ENCODE measurements at regions not wholly inside any gene's neighbourhood (a gene's known extent, or its start where the extent isn't known, plus 50 kb on each side); places are given as distances from the start of the nearest gene placed in this dataset.
A peak's percentile ranks its signal among the peaks of the same experiment; 100 is the strongest.

DNA sequence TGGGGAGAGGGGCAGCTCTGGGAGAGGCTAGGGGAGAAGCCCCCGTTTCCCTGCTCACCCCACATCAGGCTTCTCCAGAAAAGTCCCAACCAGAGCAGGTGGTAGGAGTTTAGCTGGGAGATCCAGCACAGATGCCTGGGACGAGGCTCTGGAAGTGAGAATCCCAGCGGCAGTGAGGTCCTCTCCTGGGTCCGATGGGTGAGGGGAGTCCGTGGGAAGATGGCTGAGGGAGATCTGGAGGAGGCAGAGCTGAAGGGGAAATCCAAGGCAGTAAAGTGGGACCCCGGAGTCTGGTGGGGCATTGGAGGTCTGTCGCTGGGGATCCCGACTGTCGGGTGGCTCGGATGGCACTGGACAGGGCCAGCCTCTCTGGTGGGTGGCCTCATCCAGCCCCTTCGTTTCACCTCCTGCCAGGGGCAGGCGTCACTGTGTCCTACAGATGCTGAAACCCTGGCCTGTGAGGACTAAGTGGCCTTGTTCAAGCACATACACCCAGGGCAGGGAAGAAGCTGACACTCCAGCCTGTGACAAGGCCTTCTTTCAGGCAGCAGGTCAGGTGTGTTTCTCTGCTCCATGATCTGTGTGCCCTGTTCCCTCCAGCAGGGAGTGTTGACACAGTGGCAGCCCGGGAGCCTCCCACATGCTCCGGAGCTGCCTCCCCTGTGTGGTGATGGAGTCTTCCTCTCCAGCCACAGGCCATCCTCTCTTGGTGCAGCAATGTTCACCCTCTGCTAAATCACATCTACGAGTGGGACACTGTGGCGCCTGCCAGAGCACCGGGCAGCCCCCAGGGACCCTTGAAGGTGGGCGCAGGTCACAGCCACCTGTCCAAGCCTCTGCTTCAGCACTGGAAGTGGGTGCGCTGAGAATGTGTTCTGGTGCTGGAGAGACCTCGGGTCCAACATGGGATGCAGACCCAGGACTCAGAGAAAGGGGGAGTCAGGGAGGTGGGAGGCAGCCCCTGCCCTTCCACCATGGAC lies 850.8 kb downstream of the BRD1 start (continued):
- TF ChIP-seq CAMTA2 (CRISPR knock-in tag; IDR thresholded peaks at IDR 0.05; ENCODE audit: borderline replicate concordance) (no peak), ZEB1 (IDR thresholded peaks at IDR 0.05; ENCODE audit: insufficient replicate concordance, low read depth) (no peak), ZSCAN5A (CRISPR knock-in tag; IDR thresholded peaks at IDR 0.05; ENCODE audit: borderline replicate concordance) (no peak), SUZ12 (IDR thresholded peaks at IDR 0.05; ENCODE audit: low read depth, low read length) (no peak), NCOA1 (CRISPR knock-in tag; IDR thresholded peaks at IDR 0.05) (no peak), FOXA1 (IDR thresholded peaks at IDR 0.05) (no peak), FOXA1 (CRISPR knock-in tag; IDR thresholded peaks at IDR 0.05) (peak; percentile 51), ZNF292 (CRISPR knock-in tag; IDR thresholded peaks at IDR 0.05; ENCODE audit: borderline replicate concordance, low read depth) (peak; percentile 55; the same call in 1 of the 2 replicates), ZNF569 (CRISPR knock-in tag; IDR thresholded peaks at IDR 0.05; ENCODE audit: borderline replicate concordance) (no peak), CTCF (CRISPR knock-in tag; IDR thresholded peaks at IDR 0.05) (peak; percentile 35), ZNF24 (IDR thresholded peaks at IDR 0.05) (no peak), ZNF235 (CRISPR knock-in tag; IDR thresholded peaks at IDR 0.05; ENCODE audit: borderline replicate concordance) (no peak), ZBTB49 (CRISPR knock-in tag; IDR thresholded peaks at IDR 0.05; ENCODE audit: borderline replicate concordance) (no peak), NR1H2 (CRISPR knock-in tag; IDR thresholded peaks at IDR 0.05; ENCODE audit: borderline replicate concordance, low read depth) (no peak), ZNF207 (IDR thresholded peaks at IDR 0.05; ENCODE audit: borderline replicate concordance) (no peak), ZNF879 (CRISPR knock-in tag; IDR thresholded peaks at IDR 0.05) (no peak), MEF2D (CRISPR knock-in tag; IDR thresholded peaks at IDR 0.05) (no peak), HNF4A (CRISPR knock-in tag; IDR thresholded peaks at IDR 0.05) (no peak), UBTF (CRISPR knock-in tag; IDR thresholded peaks at IDR 0.05) (0 out of 2 replicates have a peak, but pooled peaks have one; percentile 35)
- TF ChIP-seq, protein P1, sequence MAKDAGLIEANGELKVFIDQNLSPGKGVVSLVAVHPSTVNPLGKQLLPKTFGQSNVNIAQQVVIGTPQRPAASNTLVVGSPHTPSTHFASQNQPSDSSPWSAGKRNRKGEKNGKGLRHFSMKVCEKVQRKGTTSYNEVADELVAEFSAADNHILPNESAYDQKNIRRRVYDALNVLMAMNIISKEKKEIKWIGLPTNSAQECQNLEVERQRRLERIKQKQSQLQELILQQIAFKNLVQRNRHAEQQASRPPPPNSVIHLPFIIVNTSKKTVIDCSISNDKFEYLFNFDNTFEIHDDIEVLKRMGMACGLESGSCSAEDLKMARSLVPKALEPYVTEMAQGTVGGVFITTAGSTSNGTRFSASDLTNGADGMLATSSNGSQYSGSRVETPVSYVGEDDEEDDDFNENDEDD (CRISPR knock-in tag; IDR thresholded peaks at IDR 0.05; ENCODE audit: borderline replicate concordance): no peak

Data from HepG2 (cell line).